ENCODE measurements at regions not wholly inside any gene's neighbourhood (a gene's known extent, or its start where the extent isn't known, plus 50 kb on each side); places are given as distances from the start of the nearest gene placed in this dataset.

GRCh38 chr3:34263101-34263621, 464.7 kb downstream of the PDCD6IP start:
- Histone ChIP-seq H3F3A (ENCODE audit: insufficient read depth) (no peaks in the 10 kb centered on the region), H3K9me2 (replicated peaks; ENCODE audit: insufficient read depth, low read length) (no peaks in the 10 kb centered on the region)

GRCh38 chr3:34264337-34265041, 466.1 kb downstream of the PDCD6IP start:
- H3K4me3 ChIP-seq (ENCODE audit: insufficient read depth, low read length, poor library complexity, severe bottlenecking), result no peak overlapping the region
- H3K9me3 ChIP-seq (ENCODE audit: insufficient read depth, low read length), result no peaks in the 10 kb centered on the region
- H3K79me2 ChIP-seq (ENCODE audit: insufficient read depth, low read length), result no peaks in the 10 kb centered on the region
- H3K9me2 ChIP-seq (replicated peaks; ENCODE audit: insufficient read depth, low read length), result no peaks in the 10 kb centered on the region
- H4K20me1 ChIP-seq (ENCODE audit: low read depth, low read length), result no peaks in the 10 kb centered on the region
- no peak overlapping the region for H3K27ac ChIP-seq (ENCODE audit: low read depth, low read length)
- no peak overlapping the region for H3K4me2 ChIP-seq (ENCODE audit: low read depth, low read length, poor library complexity, severe bottlenecking)
- H3K9ac ChIP-seq (ENCODE audit: low read length), result no peak overlapping the region
- TF ChIP-seq EZH2phosphoT487 (conservative IDR thresholded peaks at IDR 0.05; ENCODE audit: low read length) (no peak), CTCF (IDR thresholded peaks at IDR 0.05; ENCODE audit: insufficient read depth, low read length, poor library complexity, severe bottlenecking) (no peak)
- H2AFZ ChIP-seq (ENCODE audit: low read depth, low read length, severe bottlenecking), result no peak overlapping the region
- no peaks in the 10 kb centered on the region for H3K27me3 ChIP-seq (ENCODE audit: low read length)
- no peaks in the 10 kb centered on the region for H3K36me3 ChIP-seq (ENCODE audit: low read length)
- no peaks in the 10 kb centered on the region for H3F3A ChIP-seq (ENCODE audit: insufficient read depth)

More at GRCh38 chr3:34263101-34263621, 464.7 kb downstream of the PDCD6IP start:
- TF ChIP-seq EZH2phosphoT487 (conservative IDR thresholded peaks at IDR 0.05; ENCODE audit: low read length), result no peak
- TF ChIP-seq CTCF (IDR thresholded peaks at IDR 0.05; ENCODE audit: insufficient read depth, low read length, poor library complexity, severe bottlenecking), result no peak
- H3K4me2 ChIP-seq (ENCODE audit: low read depth, low read length, poor library complexity, severe bottlenecking), result no peak overlapping the region
- H3K4me3 ChIP-seq (ENCODE audit: insufficient read depth, low read length, poor library complexity, severe bottlenecking), result no peak overlapping the region
- no peaks in the 10 kb centered on the region for H3K36me3 ChIP-seq (ENCODE audit: low read length)
- H4K20me1 ChIP-seq (ENCODE audit: low read depth, low read length), result no peaks in the 10 kb centered on the region
- no peaks in the 10 kb centered on the region for H3K79me2 ChIP-seq (ENCODE audit: insufficient read depth, low read length)
- H3K9me3 ChIP-seq (ENCODE audit: insufficient read depth, low read length), result no peaks in the 10 kb centered on the region
- no peak overlapping the region for H3K27ac ChIP-seq (ENCODE audit: low read depth, low read length)
- H2AFZ ChIP-seq (ENCODE audit: low read depth, low read length, severe bottlenecking), result no peak overlapping the region
- no peak overlapping the region for H3K9ac ChIP-seq (ENCODE audit: low read length)
- H3K27me3 ChIP-seq (ENCODE audit: low read length), result no peaks in the 10 kb centered on the region

- Histone ChIP-seq H4K20me1 (ENCODE audit: low read depth, low read length) (no peaks in the 10 kb centered on the region), H3F3A (ENCODE audit: insufficient read depth) (no peaks in the 10 kb centered on the region), H3K9me2 (replicated peaks; ENCODE audit: insufficient read depth, low read length) (no peaks in the 10 kb centered on the region), H3K27me3 (ENCODE audit: low read length) (no peaks in the 10 kb centered on the region), H3K4me2 (ENCODE audit: low read depth, low read length, poor library complexity, severe bottlenecking) (no peak overlapping the region), H2AFZ (ENCODE audit: low read depth, low read length, severe bottlenecking) (no peak overlapping the region), H3K9ac (ENCODE audit: low read length) (no peak overlapping the region), H3K4me3 (ENCODE audit: insufficient read depth, low read length, poor library complexity, severe bottlenecking) (no peak overlapping the region), H3K36me3 (ENCODE audit: low read length) (no peaks in the 10 kb centered on the region), H3K79me2 (ENCODE audit: insufficient read depth, low read length) (no peaks in the 10 kb centered on the region), H3K27ac (ENCODE audit: low read depth, low read length) (no peak overlapping the region), H3K9me3 (ENCODE audit: insufficient read depth, low read length) (no peaks in the 10 kb centered on the region)
- TF ChIP-seq EZH2phosphoT487 (conservative IDR thresholded peaks at IDR 0.05; ENCODE audit: low read length) (no peak), CTCF (IDR thresholded peaks at IDR 0.05; ENCODE audit: insufficient read depth, low read length, poor library complexity, severe bottlenecking) (no peak)
Observed at GRCh38 chr3:34267088-34267487, 468.7 kb downstream of the PDCD6IP start.
